ENCODE measurements at regions not wholly inside any gene's neighbourhood (a gene's known extent, or its start where the extent isn't known, plus 50 kb on each side); places are given as distances from the start of the nearest gene placed in this dataset.

DNA sequence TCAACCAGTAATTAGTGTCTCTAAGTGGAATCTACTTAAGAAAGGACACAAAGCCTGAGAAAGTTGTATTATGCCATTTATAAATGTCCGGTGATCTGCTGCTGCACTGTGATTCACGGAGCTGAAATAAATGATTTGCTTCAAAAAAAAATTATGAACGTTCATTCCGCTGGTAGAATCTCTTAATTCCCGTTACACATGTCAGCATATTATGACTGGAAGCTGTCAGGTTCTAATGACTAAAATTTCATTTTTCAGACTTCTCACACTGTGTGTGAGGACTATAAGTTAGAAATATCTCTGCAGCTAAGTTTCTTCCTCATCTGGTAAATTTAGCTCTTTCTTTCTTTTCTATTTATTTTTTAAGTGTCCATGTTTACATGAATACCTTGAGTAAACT is 647.1 kb downstream of the VRK1 start:
- Mint-ChIP-seq H3K9me3 (no peaks in the 10 kb centered on the region), H3K27ac (no peak overlapping the region), H3K27me3 (ENCODE audit: low read depth) (no peaks in the 10 kb centered on the region), H3K4me1 (peaks cover 15% of the 10 kb centered on the region), H3K4me3 (no peak overlapping the region), H3K36me3 (no peaks in the 10 kb centered on the region)
- TF ChIP-seq FOXP1 (CRISPR knock-in tag; IDR thresholded peaks at IDR 0.05; ENCODE audit: borderline replicate concordance) (no peak), ZNF671 (CRISPR knock-in tag; IDR thresholded peaks at IDR 0.05) (no peak), ZNF232 (CRISPR knock-in tag; IDR thresholded peaks at IDR 0.05) (no peak), CDX4 (CRISPR knock-in tag; IDR thresholded peaks at IDR 0.05; ENCODE audit: borderline replicate concordance) (no peak), NFYB (CRISPR knock-in tag; conservative IDR thresholded peaks at IDR 0.05; ENCODE audit: low read depth) (no peak), E2F5 (CRISPR knock-in tag; IDR thresholded peaks at IDR 0.05) (no peak)
- TF ChIP-seq, protein P1, sequence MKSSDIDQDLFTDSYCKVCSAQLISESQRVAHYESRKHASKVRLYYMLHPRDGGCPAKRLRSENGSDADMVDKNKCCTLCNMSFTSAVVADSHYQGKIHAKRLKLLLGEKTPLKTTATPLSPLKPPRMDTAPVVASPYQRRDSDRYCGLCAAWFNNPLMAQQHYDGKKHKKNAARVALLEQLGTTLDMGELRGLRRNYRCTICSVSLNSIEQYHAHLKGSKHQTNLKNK (CRISPR knock-in tag; IDR thresholded peaks at IDR 0.05) = no peak
- TF ChIP-seq, protein P2, sequence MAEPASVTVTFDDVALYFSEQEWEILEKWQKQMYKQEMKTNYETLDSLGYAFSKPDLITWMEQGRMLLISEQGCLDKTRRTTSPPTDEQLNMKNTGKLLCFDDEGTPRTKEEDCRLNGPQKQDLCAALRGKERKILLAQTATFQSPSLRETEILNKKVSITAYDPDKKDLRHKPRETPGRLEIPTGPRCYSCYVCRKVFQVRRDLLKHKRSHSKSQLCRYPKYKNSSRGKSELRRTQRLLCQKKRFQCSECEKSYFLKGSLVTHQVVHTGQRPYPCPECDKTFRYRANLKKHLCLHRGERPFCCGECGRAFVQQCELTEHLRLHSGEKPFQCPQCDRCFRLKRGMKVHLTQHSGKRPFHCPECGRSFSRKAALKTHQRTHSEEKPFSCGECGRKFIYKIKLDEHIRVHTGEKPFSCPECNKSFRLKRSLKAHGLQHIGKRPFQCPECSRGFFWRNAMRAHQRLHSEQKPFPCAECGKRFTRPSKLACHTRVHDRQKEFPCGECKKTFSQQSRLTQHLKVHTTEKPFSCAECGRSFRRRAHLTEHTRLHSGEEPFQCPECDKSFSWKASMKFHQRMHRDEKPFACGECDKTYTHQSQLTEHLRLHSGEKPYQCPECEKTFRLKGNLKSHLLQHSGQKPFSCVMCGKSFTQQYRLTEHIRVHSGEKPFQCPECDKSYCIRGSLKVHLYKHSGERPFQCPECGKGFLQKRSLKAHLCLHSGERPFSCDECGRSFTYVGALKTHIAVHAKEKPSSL (CRISPR knock-in tag; conservative IDR thresholded peaks at IDR 0.05) = no peak
- POLR2A ChIA-PET = interaction anchor here (1.1 kb wide), 1 partner anchor 10 kb away, joined by 3 read pairs; no protein-coding TSS in a partner anchor
- CTCF ChIA-PET = no interaction called here
- ATAC-seq (no peak), DNase-seq (ENCODE audit: low spot score) (no peak)

DNA sequence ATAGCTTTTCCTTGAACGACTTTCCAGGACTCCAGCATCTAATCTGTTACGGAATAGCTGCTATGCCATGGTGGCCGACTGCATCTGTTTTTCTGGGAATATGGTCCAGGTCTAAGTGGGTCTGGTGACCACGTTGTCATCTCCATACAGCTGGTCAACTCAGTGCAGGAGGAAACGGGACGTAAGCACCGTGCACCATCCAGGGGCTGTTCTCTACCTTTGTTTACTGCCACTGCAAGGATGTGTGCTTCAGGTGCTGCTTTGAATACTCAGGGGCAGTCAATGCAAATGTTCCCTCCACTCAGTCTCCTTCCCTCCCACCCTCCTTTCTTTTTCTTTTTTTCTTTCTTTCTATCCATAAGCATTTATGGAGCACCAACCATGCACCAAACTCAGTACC is 648.2 kb downstream of the VRK1 start:
- TF ChIP-seq, protein P1 (CRISPR knock-in tag; IDR thresholded peaks at IDR 0.05) = no peak
- TF ChIP-seq CBFB (CRISPR knock-in tag; IDR thresholded peaks at IDR 0.05; ENCODE audit: low read depth) = no peak
- TF ChIP-seq MXD4 (CRISPR knock-in tag; IDR thresholded peaks at IDR 0.05; ENCODE audit: borderline replicate concordance) = no peak
- no peak for TF ChIP-seq IRF2 (CRISPR knock-in tag; IDR thresholded peaks at IDR 0.05; ENCODE audit: borderline replicate concordance, low read depth)
- TF ChIP-seq TCF7 (CRISPR knock-in tag; IDR thresholded peaks at IDR 0.05; ENCODE audit: low read depth) = no peak
- TF ChIP-seq ZNF232 (CRISPR knock-in tag; IDR thresholded peaks at IDR 0.05) = no peak
- TF ChIP-seq IRF1 (CRISPR knock-in tag; IDR thresholded peaks at IDR 0.05) = no peak
- TF ChIP-seq, protein P2 (CRISPR knock-in tag; conservative IDR thresholded peaks at IDR 0.05) = no peak
- no peak for TF ChIP-seq ESRRA (CRISPR knock-in tag; IDR thresholded peaks at IDR 0.05; ENCODE audit: borderline replicate concordance)
- no peak for TF ChIP-seq ZNF219 (CRISPR knock-in tag; IDR thresholded peaks at IDR 0.05; ENCODE audit: borderline replicate concordance)
- no peak for TF ChIP-seq ETV6 (CRISPR knock-in tag; IDR thresholded peaks at IDR 0.05)
- no peak for TF ChIP-seq ATF1 (CRISPR knock-in tag; IDR thresholded peaks at IDR 0.05)
- TF ChIP-seq FOXK1 (CRISPR knock-in tag; IDR thresholded peaks at IDR 0.05) = no peak
- H3K9me3 Mint-ChIP-seq = no peaks in the 10 kb centered on the region
- peaks cover 15% of the 10 kb centered on the region for H3K4me1 Mint-ChIP-seq
- DNase-seq (ENCODE audit: low spot score) = no peak
- H3K27me3 Mint-ChIP-seq (ENCODE audit: low read depth) = no peaks in the 10 kb centered on the region
- ChIA-PET POLR2A (no interaction called here), CTCF (interaction anchor here (0.6 kb wide), 1 partner anchor 1907 kb away, joined by 3 read pairs; no protein-coding TSS in a partner anchor)
- no peak overlapping the region for H3K27ac Mint-ChIP-seq
- no peak overlapping the region for H3K4me3 Mint-ChIP-seq
- H3K36me3 Mint-ChIP-seq = no peaks in the 10 kb centered on the region
- no peak for ATAC-seq

Data from WTC11 (cell line).